HL-60 (cell line): ENCODE measurements at regions not wholly inside any gene's neighbourhood (a gene's known extent, or its start where the extent isn't known, plus 50 kb on each side); places are given as distances from the start of the nearest gene placed in this dataset.

ENCODE experiments used
- DNase-seq, 2 experiments: peaks; one replicate each; pipeline ENCODE4 v3.0.0-alpha.2; 2010 to 2020; ENCODE audit warnings: low read depth in 1 of 2, low spot score in 1 of 2
- H3K27ac ChIP-seq: fragments of 250-450 bp; sonication (Bioruptor Pico); replicated peaks from 2 replicates; pipeline ENCODE4 v1.5.1; 2020; ENCODE audit warnings: mild to moderate bottlenecking, moderate library complexity
- H3K27me3 ChIP-seq: fragments of 250-450 bp; sonication (Bioruptor Pico); 2 replicates; pipeline ENCODE4 v1.5.1; 2021; ENCODE audit warnings: mild to moderate bottlenecking, moderate library complexity; ENCODE audit not compliant: insufficient read depth, poor library complexity, severe bottlenecking
- H3K4me3 ChIP-seq: replicated peaks from 2 replicates; pipeline ENCODE4 v1.5.1; 2011; ENCODE audit warnings: mild to moderate bottlenecking, control low read depth, low read length; ENCODE audit not compliant: insufficient read depth
- CTCF ChIP-seq: IDR thresholded peaks from one replicate; pipeline ENCODE4 v1.5.1; 2011; ENCODE audit warnings: low read length, control low read depth, inconsistent platforms; ENCODE audit not compliant: insufficient read depth
- GABPA ChIP-seq: IDR thresholded peaks from 2 replicates; pipeline ENCODE4 v1.6.1; 2012; ENCODE audit warnings: low read depth
- POLR2AphosphoS5 ChIP-seq: IDR thresholded peaks from 2 replicates; pipeline ENCODE4 v1.6.1; 2012; ENCODE audit warnings: low read depth
- SPI1 ChIP-seq: IDR thresholded peaks from 2 replicates; pipeline ENCODE4 v1.6.1; 2012; ENCODE audit warnings: low read depth, mild to moderate bottlenecking, borderline replicate concordance
- TF ChIP-seq, protein P1 (sequence below): IDR thresholded peaks from 2 replicates; pipeline ENCODE4 v1.6.1; 2012; ENCODE audit warnings: low read depth; ENCODE audit not compliant: insufficient replicate concordance

DNA sequence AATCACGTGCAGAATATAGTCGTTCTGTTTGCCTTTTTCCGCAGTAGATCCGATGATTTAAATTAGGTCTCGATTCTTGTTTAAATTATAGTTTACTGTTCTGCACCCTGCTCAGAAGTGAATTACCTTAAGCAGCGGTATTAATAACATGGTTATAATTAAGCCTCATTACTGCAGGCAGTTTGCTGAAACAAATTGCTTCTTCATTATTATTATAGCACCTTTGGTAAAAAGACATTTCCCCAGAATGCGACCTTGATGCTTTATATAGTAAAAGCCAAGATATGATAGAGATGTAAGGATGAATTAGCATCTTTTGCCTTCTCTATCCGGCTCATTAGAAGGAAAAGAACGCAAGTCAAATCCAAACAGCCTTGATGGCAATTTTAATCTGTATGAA, 625.2 kb upstream of the CADM1 start:
- Histone ChIP-seq H3K27ac (no peak overlapping the region), H3K4me3 (no peak overlapping the region), H3K27me3 (no peaks in the 10 kb centered on the region)
- TF ChIP-seq GABPA (no peak), SPI1 (no peak), POLR2AphosphoS5 (no peak), CTCF (no peak)
- TF ChIP-seq, protein P1, sequence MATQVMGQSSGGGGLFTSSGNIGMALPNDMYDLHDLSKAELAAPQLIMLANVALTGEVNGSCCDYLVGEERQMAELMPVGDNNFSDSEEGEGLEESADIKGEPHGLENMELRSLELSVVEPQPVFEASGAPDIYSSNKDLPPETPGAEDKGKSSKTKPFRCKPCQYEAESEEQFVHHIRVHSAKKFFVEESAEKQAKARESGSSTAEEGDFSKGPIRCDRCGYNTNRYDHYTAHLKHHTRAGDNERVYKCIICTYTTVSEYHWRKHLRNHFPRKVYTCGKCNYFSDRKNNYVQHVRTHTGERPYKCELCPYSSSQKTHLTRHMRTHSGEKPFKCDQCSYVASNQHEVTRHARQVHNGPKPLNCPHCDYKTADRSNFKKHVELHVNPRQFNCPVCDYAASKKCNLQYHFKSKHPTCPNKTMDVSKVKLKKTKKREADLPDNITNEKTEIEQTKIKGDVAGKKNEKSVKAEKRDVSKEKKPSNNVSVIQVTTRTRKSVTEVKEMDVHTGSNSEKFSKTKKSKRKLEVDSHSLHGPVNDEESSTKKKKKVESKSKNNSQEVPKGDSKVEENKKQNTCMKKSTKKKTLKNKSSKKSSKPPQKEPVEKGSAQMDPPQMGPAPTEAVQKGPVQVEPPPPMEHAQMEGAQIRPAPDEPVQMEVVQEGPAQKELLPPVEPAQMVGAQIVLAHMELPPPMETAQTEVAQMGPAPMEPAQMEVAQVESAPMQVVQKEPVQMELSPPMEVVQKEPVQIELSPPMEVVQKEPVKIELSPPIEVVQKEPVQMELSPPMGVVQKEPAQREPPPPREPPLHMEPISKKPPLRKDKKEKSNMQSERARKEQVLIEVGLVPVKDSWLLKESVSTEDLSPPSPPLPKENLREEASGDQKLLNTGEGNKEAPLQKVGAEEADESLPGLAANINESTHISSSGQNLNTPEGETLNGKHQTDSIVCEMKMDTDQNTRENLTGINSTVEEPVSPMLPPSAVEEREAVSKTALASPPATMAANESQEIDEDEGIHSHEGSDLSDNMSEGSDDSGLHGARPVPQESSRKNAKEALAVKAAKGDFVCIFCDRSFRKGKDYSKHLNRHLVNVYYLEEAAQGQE = no peak
- no peak for DNase-seq

GRCh38 chr11:116126562-116126961, 622.3 kb upstream of the CADM1 start:
- Histone ChIP-seq H3K27me3 (no peaks in the 10 kb centered on the region), H3K27ac (no peak overlapping the region), H3K4me3 (no peak overlapping the region)
- DNase-seq = no peak
- TF ChIP-seq POLR2AphosphoS5 (no peak), SPI1 (no peak), GABPA (no peak), CTCF (no peak)
- TF ChIP-seq, protein P1 = no peak

GRCh38 chr11:116124922-116125714, 620.9 kb upstream of the CADM1 start:
- no peak overlapping the region for H3K27ac ChIP-seq
- TF ChIP-seq, protein P1 = no peak
- no peak for TF ChIP-seq POLR2AphosphoS5
- no peak for TF ChIP-seq GABPA
- TF ChIP-seq CTCF = no peak
- no peak for TF ChIP-seq SPI1
- no peak for DNase-seq
- H3K4me3 ChIP-seq = no peak overlapping the region
- H3K27me3 ChIP-seq = no peaks in the 10 kb centered on the region
